ENCODE measurements at regions not wholly inside any gene's neighbourhood (a gene's known extent, or its start where the extent isn't known, plus 50 kb on each side); places are given as distances from the start of the nearest gene placed in this dataset.

DNA sequence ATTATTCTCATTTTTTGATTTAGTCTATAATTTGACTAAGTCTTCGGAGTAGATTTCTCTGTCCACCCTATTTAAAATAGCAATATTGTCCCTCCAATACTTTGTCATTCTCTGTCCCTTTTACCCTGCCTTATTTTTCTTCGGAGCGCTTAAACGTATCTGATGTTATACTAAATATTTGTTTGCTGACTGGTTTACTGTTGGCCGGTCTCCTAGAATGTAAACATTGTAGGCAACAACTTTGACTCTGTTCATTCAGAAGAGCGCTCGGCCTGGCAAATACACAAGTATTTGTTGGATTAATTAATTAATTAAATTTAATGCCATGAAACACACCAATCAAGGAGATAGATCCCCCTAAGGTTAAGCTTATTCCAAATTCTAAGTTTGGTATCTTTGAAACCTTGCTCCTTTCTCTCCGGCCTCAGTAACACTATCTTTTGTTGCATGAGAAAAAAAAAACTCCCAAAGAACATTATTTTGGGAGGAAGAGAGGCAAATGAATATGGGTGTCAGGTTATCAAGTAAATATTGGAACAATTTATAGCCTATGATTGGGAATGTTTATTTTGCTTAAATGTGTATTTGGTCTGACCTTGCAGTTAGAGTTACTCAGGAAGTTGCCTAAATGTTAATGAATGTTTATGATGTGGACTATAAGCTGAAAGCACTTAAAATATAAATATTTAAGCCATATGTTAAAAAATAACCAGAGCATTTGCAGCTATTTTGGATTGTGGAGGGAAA lies 231.1 kb downstream of the SOX4 start:
- Histone ChIP-seq H3K9me3 (replicated peaks; ENCODE audit: control insufficient read depth, low read depth, low read length) (no peaks in the 10 kb centered on the region), H3K36me3 (ENCODE audit: control insufficient read depth, insufficient read depth, low read length) (no peaks in the 10 kb centered on the region), H3K4me1 (ENCODE audit: control insufficient read depth, insufficient read depth, low read length) (no peaks in the 10 kb centered on the region), H3K4me3 (ENCODE audit: low read length) (no peak overlapping the region), H3K27me3 (ENCODE audit: control insufficient read depth, insufficient read depth, low read length) (no peaks in the 10 kb centered on the region), H3K27ac (ENCODE audit: low read length) (no peak overlapping the region)
- DNase-seq: no peak
- WGBS (ENCODE audit: insufficient coverage): no CpG with 5 or more reads among the region's 8 CpGs

- 67% methylated on average over 2 of the region's 7 CpGs for WGBS (ENCODE audit: insufficient coverage)
- Histone ChIP-seq H3K36me3 (ENCODE audit: control insufficient read depth, insufficient read depth, low read length) (no peaks in the 10 kb centered on the region), H3K4me1 (ENCODE audit: control insufficient read depth, insufficient read depth, low read length) (no peaks in the 10 kb centered on the region), H3K27ac (ENCODE audit: low read length) (no peak overlapping the region), H3K27me3 (ENCODE audit: control insufficient read depth, insufficient read depth, low read length) (no peaks in the 10 kb centered on the region), H3K9me3 (replicated peaks; ENCODE audit: control insufficient read depth, low read depth, low read length) (no peaks in the 10 kb centered on the region), H3K4me3 (ENCODE audit: low read length) (no peak overlapping the region)
- no peak for DNase-seq
Measured at GRCh38 chr6:21826023-21826422, 232.5 kb downstream of the SOX4 start.

DNA sequence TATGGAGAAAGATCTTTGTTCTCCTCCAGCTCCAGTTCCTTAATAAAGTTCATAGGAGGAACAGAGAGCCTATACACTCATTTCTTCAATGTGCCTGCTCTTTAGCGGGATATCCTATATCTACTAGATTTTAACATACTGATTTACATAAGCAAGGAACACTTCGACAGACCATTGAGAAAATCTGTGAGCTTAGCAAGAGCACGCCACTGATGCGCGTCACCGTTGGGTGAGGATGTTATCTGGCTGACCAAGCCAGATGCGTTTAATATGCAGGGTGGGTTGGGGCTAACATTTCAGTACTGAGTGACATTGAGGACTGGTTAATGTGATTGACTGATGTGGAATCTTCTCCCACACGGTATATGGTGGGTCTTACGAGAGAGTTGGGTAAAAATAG lies 233.4 kb downstream of the SOX4 start:
- DNase-seq: no peak
- no peaks in the 10 kb centered on the region for H3K4me1 ChIP-seq (ENCODE audit: control insufficient read depth, insufficient read depth, low read length)
- 88% methylated on average over 7 of the region's 9 CpGs for WGBS (ENCODE audit: insufficient coverage)

GRCh38 chr6:21827425-21828202 lies 234.1 kb downstream of the SOX4 start:
- Histone ChIP-seq H3K27ac (ENCODE audit: low read length) (no peak overlapping the region), H3K4me1 (ENCODE audit: control insufficient read depth, insufficient read depth, low read length) (no peaks in the 10 kb centered on the region), H3K36me3 (ENCODE audit: control insufficient read depth, insufficient read depth, low read length) (no peaks in the 10 kb centered on the region), H3K4me3 (ENCODE audit: low read length) (no peak overlapping the region), H3K27me3 (ENCODE audit: control insufficient read depth, insufficient read depth, low read length) (no peaks in the 10 kb centered on the region), H3K9me3 (replicated peaks; ENCODE audit: control insufficient read depth, low read depth, low read length) (no peaks in the 10 kb centered on the region)
- 0% methylated on average over 1 of the region's 8 CpGs for whole genome bisulfite sequencing (ENCODE audit: insufficient coverage)
- peak; percentile 13 for DNase-seq

More for the DNA sequence above, 233.4 kb downstream of the SOX4 start:
- Histone ChIP-seq H3K27ac (ENCODE audit: low read length) (no peak overlapping the region), H3K9me3 (replicated peaks; ENCODE audit: control insufficient read depth, low read depth, low read length) (no peaks in the 10 kb centered on the region), H3K4me3 (ENCODE audit: low read length) (no peak overlapping the region), H3K36me3 (ENCODE audit: control insufficient read depth, insufficient read depth, low read length) (no peaks in the 10 kb centered on the region), H3K27me3 (ENCODE audit: control insufficient read depth, insufficient read depth, low read length) (no peaks in the 10 kb centered on the region)

GRCh38 chr6:21828704-21829103 lies 235.2 kb downstream of the SOX4 start:
- Histone ChIP-seq H3K4me3 (ENCODE audit: low read length) (no peak overlapping the region), H3K27me3 (ENCODE audit: control insufficient read depth, insufficient read depth, low read length) (no peaks in the 10 kb centered on the region), H3K4me1 (ENCODE audit: control insufficient read depth, insufficient read depth, low read length) (no peaks in the 10 kb centered on the region), H3K9me3 (replicated peaks; ENCODE audit: control insufficient read depth, low read depth, low read length) (no peaks in the 10 kb centered on the region), H3K36me3 (ENCODE audit: control insufficient read depth, insufficient read depth, low read length) (no peaks in the 10 kb centered on the region), H3K27ac (ENCODE audit: low read length) (no peak overlapping the region)
- 69% methylated on average over 2 of the region's 4 CpGs for WGBS (ENCODE audit: insufficient coverage)
- DNase-seq: no peak

DNA sequence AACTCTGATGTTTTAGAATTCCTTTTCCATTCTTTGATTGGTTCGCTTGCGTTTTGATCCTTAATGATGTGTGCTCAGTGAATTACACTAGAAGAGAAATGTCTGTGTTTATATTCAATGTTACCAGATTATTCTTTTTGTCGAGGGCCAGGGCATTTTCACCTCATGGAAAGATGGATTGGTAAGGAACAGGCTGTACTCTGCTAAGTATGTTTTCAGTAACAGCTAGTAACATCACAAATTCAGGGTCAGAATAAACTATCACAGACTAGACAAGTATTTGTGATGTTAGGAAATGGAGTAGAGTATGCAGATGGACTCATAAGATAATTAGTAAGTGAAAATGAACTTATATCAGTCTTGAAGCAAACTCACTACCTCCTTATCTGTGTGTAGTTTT lies 235.6 kb downstream of the SOX4 start:
- no peaks in the 10 kb centered on the region for H3K36me3 ChIP-seq (ENCODE audit: control insufficient read depth, insufficient read depth, low read length)
- no peak overlapping the region for H3K27ac ChIP-seq (ENCODE audit: low read length)
- H3K4me3 ChIP-seq (ENCODE audit: low read length): no peak overlapping the region
- H3K9me3 ChIP-seq (replicated peaks; ENCODE audit: control insufficient read depth, low read depth, low read length): no peaks in the 10 kb centered on the region
- WGBS (ENCODE audit: insufficient coverage): no CpG with 5 or more reads among the region's 3 CpGs
- no peak for DNase-seq
- no peaks in the 10 kb centered on the region for H3K27me3 ChIP-seq (ENCODE audit: control insufficient read depth, insufficient read depth, low read length)
- H3K4me1 ChIP-seq (ENCODE audit: control insufficient read depth, insufficient read depth, low read length): no peaks in the 10 kb centered on the region

DNA sequence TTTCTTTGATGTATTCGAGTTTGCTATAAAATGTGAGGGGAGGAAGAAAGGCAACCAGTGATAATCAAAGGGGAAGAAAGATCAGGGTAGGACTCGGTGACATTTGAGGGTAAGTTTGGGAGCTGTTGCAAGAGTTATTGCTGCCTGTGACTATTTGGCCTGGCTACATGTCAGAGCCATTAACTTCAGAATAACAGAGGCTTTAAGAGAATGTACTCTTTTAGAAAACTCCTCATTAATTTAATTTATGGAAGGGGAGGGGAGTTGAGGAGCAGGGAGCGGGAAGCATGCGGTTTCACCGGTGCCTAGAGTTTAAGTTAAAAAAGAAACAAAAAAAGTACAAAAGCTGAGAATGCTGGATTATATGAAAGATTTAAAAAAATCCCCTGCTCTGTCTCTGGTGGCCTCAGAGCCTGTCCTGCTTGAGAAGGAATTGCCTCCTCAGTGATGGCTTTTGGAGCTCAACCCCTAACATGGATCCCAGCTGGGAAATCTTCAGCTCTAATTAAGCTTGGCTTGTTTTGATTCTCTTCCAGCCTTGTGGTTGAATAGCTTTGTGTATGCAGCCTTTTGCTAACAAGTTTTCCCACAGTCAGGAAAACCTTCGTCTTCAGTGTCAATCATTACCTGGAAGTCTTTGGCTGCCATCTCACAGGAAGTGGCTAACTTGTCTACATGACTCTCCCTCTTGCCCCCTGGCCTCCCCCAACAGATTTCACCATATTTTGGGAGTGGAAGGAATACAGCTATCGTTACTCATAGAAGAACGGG lies 238.2 kb downstream of the SOX4 start:
- H3K27ac ChIP-seq (ENCODE audit: low read length): no peak overlapping the region
- no peak overlapping the region for H3K4me3 ChIP-seq (ENCODE audit: low read length)
- DNase-seq: peak; percentile 30
- H3K9me3 ChIP-seq (replicated peaks; ENCODE audit: control insufficient read depth, low read depth, low read length): no peaks in the 10 kb centered on the region
- H3K36me3 ChIP-seq (ENCODE audit: control insufficient read depth, insufficient read depth, low read length): no peaks in the 10 kb centered on the region
- WGBS (ENCODE audit: insufficient coverage): 60% methylated on average over 2 of the region's 8 CpGs
- H3K4me1 ChIP-seq (ENCODE audit: control insufficient read depth, insufficient read depth, low read length): no peaks in the 10 kb centered on the region
- H3K27me3 ChIP-seq (ENCODE audit: control insufficient read depth, insufficient read depth, low read length): no peaks in the 10 kb centered on the region

DNA sequence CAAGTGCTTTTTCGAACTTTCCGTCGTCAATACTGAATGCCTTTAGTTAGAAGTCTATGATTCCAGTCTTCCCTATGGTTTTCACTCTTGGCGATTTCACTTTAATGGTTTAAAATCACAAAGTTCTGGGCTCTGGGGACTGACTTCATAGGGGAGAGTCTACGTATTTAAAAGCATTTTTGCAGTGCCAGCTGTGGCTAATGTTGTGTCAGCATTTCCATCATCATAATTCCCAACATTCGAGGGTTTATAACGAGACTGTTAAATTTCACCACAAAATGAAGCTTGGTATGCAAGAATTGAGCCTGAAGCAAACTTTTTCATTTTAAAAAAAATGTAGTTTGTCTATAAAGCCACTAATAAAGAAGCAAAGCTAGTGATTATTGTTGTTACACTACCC lies 242.7 kb downstream of the SOX4 start:
- DNase-seq: no peak
- Histone ChIP-seq H3K36me3 (ENCODE audit: control insufficient read depth, insufficient read depth, low read length) (no peaks in the 10 kb centered on the region), H3K27me3 (ENCODE audit: control insufficient read depth, insufficient read depth, low read length) (no peaks in the 10 kb centered on the region), H3K4me1 (ENCODE audit: control insufficient read depth, insufficient read depth, low read length) (no peaks in the 10 kb centered on the region), H3K9me3 (replicated peaks; ENCODE audit: control insufficient read depth, low read depth, low read length) (no peaks in the 10 kb centered on the region), H3K27ac (ENCODE audit: low read length) (no peak overlapping the region), H3K4me3 (ENCODE audit: low read length) (no peak overlapping the region)
- WGBS (ENCODE audit: insufficient coverage): no CpG with 5 or more reads among the region's 7 CpGs

- Histone ChIP-seq H3K4me1 (ENCODE audit: control insufficient read depth, insufficient read depth, low read length) (no peaks in the 10 kb centered on the region), H3K9me3 (replicated peaks; ENCODE audit: control insufficient read depth, low read depth, low read length) (no peaks in the 10 kb centered on the region), H3K4me3 (ENCODE audit: low read length) (no peak overlapping the region), H3K27ac (ENCODE audit: low read length) (no peak overlapping the region), H3K27me3 (ENCODE audit: control insufficient read depth, insufficient read depth, low read length) (no peaks in the 10 kb centered on the region), H3K36me3 (ENCODE audit: control insufficient read depth, insufficient read depth, low read length) (no peaks in the 10 kb centered on the region)
- 62% methylated on average over 2 of the region's 6 CpGs for WGBS (ENCODE audit: insufficient coverage)
- DNase-seq: no peak
Measured at GRCh38 chr6:21836772-21837425, 243.3 kb downstream of the SOX4 start.

GRCh38 chr6:21840428-21840827 lies 246.9 kb downstream of the SOX4 start:
- H3K36me3 ChIP-seq (ENCODE audit: control insufficient read depth, insufficient read depth, low read length): no peaks in the 10 kb centered on the region
- no peak overlapping the region for H3K27ac ChIP-seq (ENCODE audit: low read length)
- peaks cover 7% of the 10 kb centered on the region for H3K4me1 ChIP-seq (ENCODE audit: control insufficient read depth, insufficient read depth, low read length)

More at GRCh38 chr6:21840428-21840827, 246.9 kb downstream of the SOX4 start:
- H3K4me3 ChIP-seq (ENCODE audit: low read length): no peak overlapping the region
- H3K9me3 ChIP-seq (replicated peaks; ENCODE audit: control insufficient read depth, low read depth, low read length): no peaks in the 10 kb centered on the region
- H3K27me3 ChIP-seq (ENCODE audit: control insufficient read depth, insufficient read depth, low read length): no peaks in the 10 kb centered on the region
- WGBS (ENCODE audit: insufficient coverage): no CpG with 5 or more reads among the region's 2 CpGs
- DNase-seq: no peak
